Osteoblast (primary cell): ENCODE measurements at regions not wholly inside any gene's neighbourhood (a gene's known extent, or its start where the extent isn't known, plus 50 kb on each side); places are given as distances from the start of the nearest gene placed in this dataset.
"Not testable (repeated sequence)": the region's sequence is repeated elsewhere in the genome, so short reads cannot be mapped to it uniquely, and the experiment has no call there.

ENCODE experiments used
- DNase-seq: peaks from one replicate; pipeline ENCODE4 v3.0.0; 2011; ENCODE audit warnings: low spot score, mixed read lengths; ENCODE audit not compliant: insufficient read length; ENCODE audit errors: missing footprints
- H2AFZ ChIP-seq: 2 replicates; pipeline ENCODE4 v1.6.0; 2011; ENCODE audit warnings: mild to moderate bottlenecking, low read length
- H3K27ac ChIP-seq: 2 replicates; pipeline ENCODE4 v1.5.1; 2011; ENCODE audit warnings: mild to moderate bottlenecking, low read depth, low read length, moderate library complexity
- H3K27me3 ChIP-seq: 2 replicates; pipeline ENCODE4 v1.6.0; 2012; ENCODE audit warnings: mild to moderate bottlenecking, control low read depth, inconsistent platforms, low read length, moderate library complexity; ENCODE audit not compliant: insufficient read depth
- H3K36me3 ChIP-seq: 2 replicates; pipeline ENCODE4 v1.5.1; 2011; ENCODE audit warnings: mild to moderate bottlenecking, low read length, control low read depth, moderate library complexity; ENCODE audit not compliant: insufficient read depth
- H3K4me1 ChIP-seq: 2 replicates; pipeline ENCODE4 v1.5.1; 2011; ENCODE audit warnings: mild to moderate bottlenecking, low read length, control low read depth, moderate library complexity; ENCODE audit not compliant: insufficient read depth
- H3K4me2 ChIP-seq: 2 replicates; pipeline ENCODE4 v1.6.0; 2011; ENCODE audit warnings: mild to moderate bottlenecking, low read length; ENCODE audit not compliant: insufficient read depth
- H3K4me3 ChIP-seq: fragments of 200-600 bp; sonication (generic); 3 replicates; pipeline ENCODE4 v1.5.1; 2012; ENCODE audit warnings: mild to moderate bottlenecking, low read length, inconsistent platforms; ENCODE audit not compliant: insufficient read depth
- H3K79me2 ChIP-seq: 2 replicates; pipeline ENCODE4 v1.6.0; 2012; ENCODE audit warnings: mild to moderate bottlenecking, low read length, control low read depth, inconsistent platforms; ENCODE audit not compliant: insufficient read depth
- H3K9me3 ChIP-seq: 2 replicates; pipeline ENCODE4 v1.5.1; 2011; ENCODE audit warnings: low read depth, low read length, control low read depth
- H4K20me1 ChIP-seq: 2 replicates; pipeline ENCODE4 v1.6.0; 2012; ENCODE audit warnings: mild to moderate bottlenecking, low read length, control low read depth; ENCODE audit not compliant: insufficient read depth
- CTCF ChIP-seq: IDR thresholded peaks from 2 replicates; pipeline ENCODE4 v1.5.1; 2011; ENCODE audit warnings: mild to moderate bottlenecking, low read depth, low read length, moderate library complexity; ENCODE audit errors: extremely low read depth

- no peak overlapping the region for H2AFZ ChIP-seq
- TF ChIP-seq CTCF: no peak
- H3K4me1 ChIP-seq: no peaks in the 10 kb centered on the region
- no peak overlapping the region for H3K4me2 ChIP-seq
- H3K36me3 ChIP-seq: no peaks in the 10 kb centered on the region
- no peak overlapping the region for H3K4me3 ChIP-seq
- no peaks in the 10 kb centered on the region for H4K20me1 ChIP-seq
- H3K79me2 ChIP-seq: no peaks in the 10 kb centered on the region
- H3K9me3 ChIP-seq: no peaks in the 10 kb centered on the region
- DNase-seq: no peak
- no peaks in the 10 kb centered on the region for H3K27me3 ChIP-seq
- H3K27ac ChIP-seq: no peak overlapping the region
Measured at GRCh38 chr2:47704287-47704686, 78.7 kb upstream of the MSH6 start.

- no peaks in the 10 kb centered on the region for H4K20me1 ChIP-seq
- no peaks in the 10 kb centered on the region for H3K36me3 ChIP-seq
- H3K27me3 ChIP-seq: peaks cover 7% of the 10 kb centered on the region
- no peak for DNase-seq
- TF ChIP-seq CTCF: no peak
- no peaks in the 10 kb centered on the region for H3K4me1 ChIP-seq
- H3K4me3 ChIP-seq: no peak overlapping the region
- H3K79me2 ChIP-seq: no peaks in the 10 kb centered on the region
- H3K4me2 ChIP-seq: no peak overlapping the region
- no peak overlapping the region for H3K27ac ChIP-seq
- no peaks in the 10 kb centered on the region for H3K9me3 ChIP-seq
- H2AFZ ChIP-seq: no peak overlapping the region
Measured at GRCh38 chr2:47699533-47700215, 83.3 kb upstream of the MSH6 start.

- not testable (repeated sequence) for H3K4me2 ChIP-seq, DNase-seq, H2AFZ ChIP-seq, H3K4me3 ChIP-seq, H3K36me3 ChIP-seq, H3K9me3 ChIP-seq, H3K27me3 ChIP-seq, H3K27ac ChIP-seq, H4K20me1 ChIP-seq, H3K4me1 ChIP-seq, H3K79me2 ChIP-seq
Measured at GRCh38 chr2:47698436-47698972, 84.4 kb upstream of the MSH6 start.

GRCh38 chr2:47697681-47698435 is 85.1 kb upstream of the MSH6 start:
- H3K4me3 ChIP-seq, H3K27me3 ChIP-seq, H3K4me1 ChIP-seq, H3K27ac ChIP-seq, H3K9me3 ChIP-seq, DNase-seq, H4K20me1 ChIP-seq, H3K4me2 ChIP-seq, H3K79me2 ChIP-seq, H3K36me3 ChIP-seq, H2AFZ ChIP-seq: not testable (repeated sequence)
